IMR-90 (cell line): ENCODE measurements at regions not wholly inside any gene's neighbourhood (a gene's known extent, or its start where the extent isn't known, plus 50 kb on each side); places are given as distances from the start of the nearest gene placed in this dataset.

Source experiments
- ATAC-seq: fragments of 200-7000 bp; cut with Tn5 transposase; 2 replicates; pipeline ENCODE4 v1.9.1; 2020; ENCODE audit warnings: low read depth, mild to moderate bottlenecking, moderate library complexity
- BruUV-seq: library from RNA; stranded (reverse); fragments of 400-500 nt; replicated peaks from 2 replicates; lab custom pipeline; 2021; lab: Mats Ljungman, UMichigan
- CTCF ChIA-PET: fragments of 300-600 bp; formaldehyde crosslinking; extraction: SDS; loops from one replicate; lab custom pipeline; 2021; ENCODE audit warnings: antibody characterized with exemption; lab: Yijun Ruan, JAX
- POLR2A ChIA-PET: fragments of 300-600 bp; sonication (Branson Sonifier 250); formaldehyde crosslinking; loops from one replicate; lab custom pipeline; 2022; ENCODE audit warnings: antibody characterized with exemption; ENCODE audit not compliant: unreplicated experiment; lab: Charles Lee
- DNase-seq: peaks from one replicate; pipeline ENCODE4 v3.0.0; 2013
- H2AFZ ChIP-seq: replicated peaks from 2 replicates; pipeline ENCODE3; 2013; ENCODE audit warnings: low read length, mild to moderate bottlenecking; ENCODE audit not compliant: poor library complexity
- H2AK5ac ChIP-seq: 2 replicates; pipeline ENCODE4 v1.6.1; 2013; ENCODE audit warnings: low read depth, low read length, inconsistent platforms
- H2AK9ac ChIP-seq: replicated peaks from 2 replicates; pipeline ENCODE3; 2013; ENCODE audit warnings: mild to moderate bottlenecking, low read depth, low read length, moderate library complexity; ENCODE audit not compliant: poor library complexity
- H2BK120ac ChIP-seq: 2 replicates; pipeline ENCODE4 v1.6.1; 2013; ENCODE audit warnings: low read depth, low read length, inconsistent platforms
- H2BK15ac ChIP-seq: 3 replicates; pipeline ENCODE4 v1.6.1; 2013; ENCODE audit warnings: low read depth, low read length, inconsistent platforms
- H2BK20ac ChIP-seq: 2 replicates; pipeline ENCODE4 v1.6.1; 2013; ENCODE audit warnings: low read depth, mild to moderate bottlenecking, inconsistent platforms, low read length, moderate library complexity
- H2BK5ac ChIP-seq: 2 replicates; pipeline ENCODE4 v1.6.1; 2013; ENCODE audit warnings: mild to moderate bottlenecking, low read depth, low read length, inconsistent platforms; ENCODE audit not compliant: poor library complexity, severe bottlenecking
- H3K14ac ChIP-seq: replicated peaks from 2 replicates; pipeline ENCODE4 v1.6.1; 2013; ENCODE audit warnings: low read depth, low read length, inconsistent platforms
- H3K18ac ChIP-seq: 2 replicates; pipeline ENCODE4 v1.6.1; 2013; ENCODE audit warnings: low read depth, low read length, control low read depth
- H3K23ac ChIP-seq: 2 replicates; pipeline ENCODE4 v1.6.1; 2013; ENCODE audit warnings: low read depth, low read length, inconsistent platforms
- H3K27ac ChIP-seq: 2 replicates; pipeline ENCODE4 v1.5.1; 2013; ENCODE audit warnings: mild to moderate bottlenecking, control low read depth, low read length; ENCODE audit not compliant: insufficient read depth
- H3K27me3 ChIP-seq: 2 replicates; pipeline ENCODE4 v1.6.1; 2013; ENCODE audit warnings: low read length; ENCODE audit not compliant: control insufficient read depth, insufficient read depth
- H3K36me3 ChIP-seq: 2 replicates; pipeline ENCODE4 v1.6.1; 2013; ENCODE audit warnings: low read length, mixed read lengths; ENCODE audit not compliant: control insufficient read depth, insufficient read depth
- H3K4ac ChIP-seq: 2 replicates; pipeline ENCODE4 v1.6.1; 2013; ENCODE audit warnings: low read depth, low read length, inconsistent platforms
- H3K4me1 ChIP-seq: 2 replicates; pipeline ENCODE4 v1.6.1; 2013; ENCODE audit warnings: low read length, mixed read lengths; ENCODE audit not compliant: control insufficient read depth, insufficient read depth
- H3K4me2 ChIP-seq: 2 replicates; pipeline ENCODE4 v1.6.1; 2013; ENCODE audit warnings: low read depth, mild to moderate bottlenecking, control low read depth, low read length, moderate library complexity
- H3K4me3 ChIP-seq: 2 replicates; pipeline ENCODE4 v1.5.1; 2013; ENCODE audit warnings: low read depth, mild to moderate bottlenecking, control low read depth, low read length, moderate library complexity; ENCODE audit not compliant: insufficient read depth
- H3K56ac ChIP-seq: 2 replicates; pipeline ENCODE4 v1.6.1; 2013; ENCODE audit warnings: low read length, inconsistent platforms; ENCODE audit not compliant: insufficient read depth; ENCODE audit errors: extremely low read depth
- H3K79me1 ChIP-seq, 2 experiments: 2 replicates each; pipeline ENCODE4 v1.6.1; 2013; ENCODE audit warnings: low read length in 2 of 2, inconsistent platforms in 1 of 2, low read depth in 1 of 2
- H3K9ac ChIP-seq: 2 replicates; pipeline ENCODE4 v1.6.1; 2013; ENCODE audit warnings: low read depth, low read length, control low read depth
- H3K9me1 ChIP-seq: 2 replicates; pipeline ENCODE4 v1.6.1; 2013; ENCODE audit warnings: low read length, inconsistent platforms; ENCODE audit not compliant: insufficient read depth
- H3K9me3 ChIP-seq: 2 replicates; pipeline ENCODE4 v1.6.1; 2013; ENCODE audit warnings: low read length; ENCODE audit not compliant: control insufficient read depth, insufficient read depth
- H4K20me1 ChIP-seq: 2 replicates; pipeline ENCODE4 v1.6.1; 2013; ENCODE audit warnings: low read length, inconsistent platforms; ENCODE audit not compliant: insufficient read depth
- H4K5ac ChIP-seq: 2 replicates; pipeline ENCODE4 v1.6.1; 2013; ENCODE audit warnings: mild to moderate bottlenecking, low read depth, low read length, control low read depth
- H4K8ac ChIP-seq, 2 experiments: 2 replicates each; pipeline ENCODE4 v1.6.1; 2013; ENCODE audit warnings: low read depth in 2 of 2, low read length in 2 of 2, control low read depth in 1 of 2, inconsistent platforms in 1 of 2
- H4K91ac ChIP-seq: 2 replicates; pipeline ENCODE4 v1.6.1; 2013; ENCODE audit warnings: low read depth, low read length, inconsistent platforms; ENCODE audit not compliant: insufficient read depth
- CEBPB ChIP-seq: IDR thresholded peaks from 2 replicates; pipeline ENCODE4 v1.6.1; 2012; ENCODE audit warnings: low read depth, low read length, improper control_type of control experiment
- RFX5 ChIP-seq: IDR thresholded peaks from 2 replicates; pipeline ENCODE4 v1.8.0; 2012; ENCODE audit warnings: low read depth, mild to moderate bottlenecking, low read length, moderate library complexity
- WGBS, 2 experiments: methylation state at CpG; one replicate each; pipeline versions ENCODE4 v1.1.5 to v1.1.7; 2013; ENCODE audit warnings: missing lambda C conversion rate in 2 of 2; ENCODE audit not compliant: insufficient read length in 1 of 2; ENCODE audit errors: extremely low coverage in 2 of 2; 5-methylcytosine and 5-hydroxymethylcytosine counted together
- dilution Hi-C: fragments of 300-500 bp; cut with HindIII; formaldehyde crosslinking; loops from one replicate; pipeline ENCODE4 v1.14.3; 2018; ENCODE audit warnings: low sequenced_read_pairs; ENCODE audit not compliant: unreplicated experiment
- in situ Hi-C: fragments of 300-500 bp; cut with MboI; formaldehyde crosslinking; loops from 3 replicates; pipeline ENCODE4 v1.14.3; 2019; ENCODE audit warnings: low sequenced_read_pairs, inconsistent platforms, mixed read lengths
- intact Hi-C: fragments of 100-400 bp; cut with micrococcal nuclease; formaldehyde crosslinking; loops from 2 replicates; pipeline ENCODE4 v1.10.0; 2022

GRCh38 chr16:17768257-17768656 lies 297.5 kb upstream of the XYLT1 start:
- ChIA-PET CTCF (no interaction called here), POLR2A (no interaction called here)
- Histone ChIP-seq H4K8ac (no peak overlapping the region), H2BK15ac (no peak overlapping the region), H3K4me1 (no peaks in the 10 kb centered on the region), H3K4me2 (no peak overlapping the region), H3K56ac (no peak overlapping the region), H2AFZ (no peak overlapping the region), H3K23ac (no peak overlapping the region), H4K20me1 (no peaks in the 10 kb centered on the region), H3K14ac (no peak overlapping the region), H3K18ac (no peak overlapping the region), H3K27me3 (no peaks in the 10 kb centered on the region), H2AK5ac (no peak overlapping the region), H4K91ac (no peak overlapping the region), H4K5ac (no peak overlapping the region), H3K9me3 (no peaks in the 10 kb centered on the region), H3K9me1 (no peaks in the 10 kb centered on the region), H3K79me1 (no peaks in the 10 kb centered on the region), H2BK5ac (no peak overlapping the region), H2AK9ac (no peak overlapping the region), H3K4ac (no peak overlapping the region), H3K4me3 (no peak overlapping the region), H3K36me3 (no peaks in the 10 kb centered on the region), H3K9ac (no peak overlapping the region), H2BK120ac (no peak overlapping the region), H3K27ac (no peak overlapping the region), H2BK20ac (no peak overlapping the region)
- WGBS, 2 experiments: no CpG with 5 or more reads among the region's 1 CpG
- peak; percentile 62 for DNase-seq
- no TSS peak for BruUV-seq
- peak; percentile 24; the same call in 1 of the 2 replicates for ATAC-seq
- dilution Hi-C loops (no loop called here), in situ Hi-C loops (loop anchor here (10.0 kb wide), 1 partner anchor 57 kb away; no protein-coding TSS in a partner anchor), intact Hi-C loops (no loop called here)
- peak; percentile 84 for TF ChIP-seq CEBPB
- no peak for TF ChIP-seq RFX5
